Activated CD8-positive, alpha-beta memory T cell treated with anti-CD3 and anti-CD28 coated beads for 1 hour (primary cell): ENCODE measurements at regions not wholly inside any gene's neighbourhood (a gene's known extent, or its start where the extent isn't known, plus 50 kb on each side); places are given as distances from the start of the nearest gene placed in this dataset.

Experiments
- DNase-seq, 2 donors: peaks; one replicate each; pipeline ENCODE4 v3.0.0-alpha.2; 2020; ENCODE audit warnings: low read depth in 1 of 2; ENCODE audit errors: extremely low read depth in 1 of 2

GRCh38 chr9:20200991-20201431, 412.2 kb upstream of the SLC24A2 start:
- no peak for DNase-seq

GRCh38 chr9:20200581-20200980, 411.7 kb upstream of the SLC24A2 start:
- DNase-seq: no peak

- no peak for DNase-seq
Observed at GRCh38 chr9:20199111-20199510, 410.3 kb upstream of the SLC24A2 start.

- DNase-seq: no peak
Observed at GRCh38 chr9:20197976-20198685, 409.3 kb upstream of the SLC24A2 start.

- no peak for DNase-seq
Observed at GRCh38 chr9:20191228-20191840, 402.5 kb upstream of the SLC24A2 start.

- no peak for DNase-seq
Observed at GRCh38 chr9:20189871-20190270, 401.0 kb upstream of the SLC24A2 start.

- no peak for DNase-seq
Observed at GRCh38 chr9:20188616-20189369, 400.0 kb upstream of the SLC24A2 start.

- no peak for DNase-seq
Observed at GRCh38 chr9:20187318-20187717, 398.5 kb upstream of the SLC24A2 start.

GRCh38 chr9:20186823-20187222, 398.0 kb upstream of the SLC24A2 start:
- no peak for DNase-seq

- no peak for DNase-seq
Observed at GRCh38 chr9:20186231-20186630, 397.4 kb upstream of the SLC24A2 start.

- DNase-seq: no peak
Observed at GRCh38 chr9:20184541-20184940, 395.7 kb upstream of the SLC24A2 start.

GRCh38 chr9:20178679-20179078, 389.8 kb upstream of the SLC24A2 start:
- no peak for DNase-seq

- DNase-seq: no peak
Observed at GRCh38 chr9:20178197-20178596, 389.4 kb upstream of the SLC24A2 start.

GRCh38 chr9:20170122-20170521, 381.3 kb upstream of the SLC24A2 start:
- DNase-seq: no peak

- no peak for DNase-seq
Observed at GRCh38 chr9:20152151-20152725, 363.4 kb upstream of the SLC24A2 start.

- DNase-seq: no peak
Observed at GRCh38 chr9:20148416-20148815, 359.6 kb upstream of the SLC24A2 start.

- DNase-seq: no peak
Observed at GRCh38 chr9:20144197-20144596, 355.4 kb upstream of the SLC24A2 start.

GRCh38 chr9:20139763-20140290, 351.0 kb upstream of the SLC24A2 start:
- no peak for DNase-seq

- no peak for DNase-seq
Observed at GRCh38 chr9:20138841-20139240, 350.0 kb upstream of the SLC24A2 start.

- DNase-seq: no peak
Observed at GRCh38 chr9:20138116-20138515, 349.3 kb upstream of the SLC24A2 start.

GRCh38 chr9:20137425-20137824, 348.6 kb upstream of the SLC24A2 start:
- DNase-seq: no peak
